Chondrocyte (in vitro differentiated cells): ENCODE measurements at regions not wholly inside any gene's neighbourhood (a gene's known extent, or its start where the extent isn't known, plus 50 kb on each side); places are given as distances from the start of the nearest gene placed in this dataset.

Experiments used
- DNase-seq: peaks from one replicate; pipeline ENCODE4 v3.0.0; 2021; ENCODE audit warnings: mixed read lengths, low spot score
- H3K27ac Mint-ChIP-seq: one replicate; pipeline ENCODE4 v1.8.0; 2021; ENCODE audit warnings: mild to moderate bottlenecking, moderate library complexity, mixed read lengths; ENCODE audit not compliant: unreplicated experiment
- H3K27me3 Mint-ChIP-seq: 2 replicates; pipeline ENCODE4 v1.8.0; 2021; ENCODE audit warnings: low read depth, mixed read lengths
- H3K36me3 Mint-ChIP-seq: 2 replicates; pipeline ENCODE4 v1.8.0; 2021; ENCODE audit warnings: low read depth, mixed read lengths
- H3K4me1 Mint-ChIP-seq: 2 replicates; pipeline ENCODE4 v1.8.0; 2021; ENCODE audit warnings: low read depth, mild to moderate bottlenecking, mixed read lengths
- H3K4me3 Mint-ChIP-seq: one replicate; pipeline ENCODE4 v1.8.0; 2021; ENCODE audit warnings: mild to moderate bottlenecking, moderate library complexity, mixed read lengths; ENCODE audit not compliant: unreplicated experiment
- H3K9me3 Mint-ChIP-seq: 2 replicates; pipeline ENCODE4 v1.8.0; 2021; ENCODE audit warnings: low read depth, mixed read lengths
- CTCF ChIP-seq: fragments of 200-600 bp; sonication (generic); IDR thresholded peaks from 2 replicates; pipeline ENCODE4 v1.5.0; 2021; ENCODE audit warnings: antibody characterized with exemption, mild to moderate bottlenecking, moderate library complexity

GRCh38 chr2:234788381-234788780 is 163.4 kb upstream of the SH3BP4 start:
- Mint-ChIP-seq H3K27ac (no peak overlapping the region), H3K4me3 (no peak overlapping the region), H3K36me3 (peaks cover 6% of the 10 kb centered on the region), H3K27me3 (no peaks in the 10 kb centered on the region), H3K9me3 (peaks cover 11% of the 10 kb centered on the region), H3K4me1 (peaks cover 18% of the 10 kb centered on the region)
- DNase-seq = no peak
- TF ChIP-seq CTCF = no peak

GRCh38 chr2:234787114-234787513 is 164.7 kb upstream of the SH3BP4 start:
- Mint-ChIP-seq H3K4me1 (peaks cover 5% of the 10 kb centered on the region), H3K4me3 (no peak overlapping the region), H3K36me3 (peaks cover 17% of the 10 kb centered on the region), H3K27ac (no peak overlapping the region), H3K27me3 (no peaks in the 10 kb centered on the region), H3K9me3 (peaks cover 22% of the 10 kb centered on the region)
- DNase-seq = no peak
- TF ChIP-seq CTCF = no peak

- Mint-ChIP-seq H3K36me3 (no peaks in the 10 kb centered on the region), H3K27me3 (no peaks in the 10 kb centered on the region), H3K9me3 (peaks cover 6% of the 10 kb centered on the region), H3K27ac (no peak overlapping the region), H3K4me3 (no peak overlapping the region), H3K4me1 (peaks cover 34% of the 10 kb centered on the region)
- no peak for TF ChIP-seq CTCF
- DNase-seq = no peak
These were observed 177.9 kb upstream of the SH3BP4 start for GRCh38 chr2:234773764-234774409.

GRCh38 chr2:234773129-234773528 is 178.7 kb upstream of the SH3BP4 start:
- no peak for TF ChIP-seq CTCF
- Mint-ChIP-seq H3K36me3 (no peaks in the 10 kb centered on the region), H3K4me1 (peaks cover 42% of the 10 kb centered on the region), H3K27me3 (no peaks in the 10 kb centered on the region), H3K9me3 (peaks cover 6% of the 10 kb centered on the region), H3K27ac (no peak overlapping the region), H3K4me3 (no peak overlapping the region)
- DNase-seq = no peak

- peaks cover 42% of the 10 kb centered on the region for H3K4me1 Mint-ChIP-seq
- DNase-seq = no peak
- H3K4me3 Mint-ChIP-seq = no peak overlapping the region
- H3K9me3 Mint-ChIP-seq = peaks cover 6% of the 10 kb centered on the region
- TF ChIP-seq CTCF = no peak
- no peaks in the 10 kb centered on the region for H3K36me3 Mint-ChIP-seq
- H3K27me3 Mint-ChIP-seq = no peaks in the 10 kb centered on the region
- H3K27ac Mint-ChIP-seq = no peak overlapping the region
These were observed 179.1 kb upstream of the SH3BP4 start for GRCh38 chr2:234772733-234773060.
